Urinary bladder (tissue), 1 donor: ENCODE measurements at regions not wholly inside any gene's neighbourhood (a gene's known extent, or its start where the extent isn't known, plus 50 kb on each side); places are given as distances from the start of the nearest gene placed in this dataset. TPM values are rescaled to one million over a fixed set of nuclear protein-coding genes. Genes with fewer than 3 reads are reported as not detected.

Experiments
- small RNA-seq: library from RNA; depleted of rRNA; stranded (forward); fragments of <200 nt; gene quantifications from one replicate; pipeline ENCODE3, GENCODE V24; 2014

Small RNA genes lying in the stretch of these regions (small RNA-seq; reads per million reads assigned to genes)
- not detected for gene RF00096
